ENCODE measurements at regions not wholly inside any gene's neighbourhood (a gene's known extent, or its start where the extent isn't known, plus 50 kb on each side); places are given as distances from the start of the nearest gene placed in this dataset.

DNA sequence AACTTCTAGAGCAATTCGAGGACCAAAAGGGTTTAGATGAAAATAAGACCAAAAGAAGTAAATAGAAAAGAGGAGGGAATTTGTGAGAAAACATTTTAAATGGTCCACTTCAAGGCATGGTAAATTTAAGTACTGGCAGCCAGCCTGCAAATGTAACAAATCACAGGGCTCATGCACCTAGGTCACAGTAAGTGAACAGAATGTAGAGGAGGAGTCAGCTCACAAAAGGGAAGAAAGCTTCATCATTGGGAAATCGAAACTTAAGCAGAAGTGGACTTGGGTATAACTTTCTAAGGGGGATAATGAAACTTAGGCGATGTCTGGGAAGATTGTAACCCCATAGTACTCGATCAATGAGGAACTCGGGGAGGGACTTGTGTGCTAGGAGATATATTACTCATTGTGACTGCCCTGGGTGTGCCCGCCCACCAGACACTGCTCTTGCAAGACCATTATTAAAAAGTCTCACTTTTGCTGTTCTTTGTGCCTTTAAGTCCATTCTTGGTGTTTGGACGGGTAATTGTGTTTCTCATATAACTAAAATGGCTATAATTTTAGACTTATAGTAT lies 1053.6 kb upstream of the MIR17HG start:
- H3K36me3 ChIP-seq (ENCODE audit: control insufficient read depth in 1 of 2, insufficient read depth in 2 of 2, low read length in 2 of 2), result no peaks in the 10 kb centered on the region
- no peak overlapping the region for H4K8ac ChIP-seq (ENCODE audit: low read depth, low read length)
- H3K4ac ChIP-seq (ENCODE audit: low read depth, low read length), result no peak overlapping the region
- no peaks in the 10 kb centered on the region for H3K9me3 ChIP-seq (ENCODE audit: insufficient read depth, low read depth, low read length)
- H3K14ac ChIP-seq (ENCODE audit: low read length), result no peak overlapping the region
- H3K4me3 ChIP-seq (ENCODE audit: low read depth, low read length), result no peak overlapping the region
- no peak overlapping the region for H4K12ac ChIP-seq (ENCODE audit: low read depth, low read length)
- WGBS (ENCODE audit: extremely low coverage, insufficient coverage, insufficient read length), result no CpG with 5 or more reads among the region's 7 CpGs
- H3K4me2 ChIP-seq (ENCODE audit: low read length), result no peak overlapping the region
- H3K27me3 ChIP-seq (ENCODE audit: insufficient read depth, low read length), result no peaks in the 10 kb centered on the region
- no peaks in the 10 kb centered on the region for H3K79me2 ChIP-seq (ENCODE audit: control insufficient read depth, insufficient read depth, low read length, poor library complexity)
- H2BK12ac ChIP-seq (ENCODE audit: low read length), result no peak overlapping the region
- no peak overlapping the region for H2AFZ ChIP-seq (ENCODE audit: insufficient read depth, low read length, poor library complexity)
- H2BK120ac ChIP-seq (ENCODE audit: insufficient read depth, low read length, poor library complexity), result no peak overlapping the region
- no peaks in the 10 kb centered on the region for H3K4me1 ChIP-seq (ENCODE audit: control insufficient read depth in 1 of 2, insufficient read depth in 2 of 2, low read length in 2 of 2)
- no peaks in the 10 kb centered on the region for H3K79me1 ChIP-seq (ENCODE audit: low read length)
- no peak overlapping the region for H3K18ac ChIP-seq (ENCODE audit: low read length)
- H3K9ac ChIP-seq (ENCODE audit: low read length), result no peak overlapping the region
- no peak overlapping the region for H4K91ac ChIP-seq (ENCODE audit: low read depth, low read length)
- no peak overlapping the region for H3K27ac ChIP-seq (ENCODE audit: low read depth, low read length)
- no peak for DNase-seq
- H3K23ac ChIP-seq (ENCODE audit: low read length), result no peak overlapping the region
- H2AK5ac ChIP-seq (ENCODE audit: low read length), result no peak overlapping the region
- no peak overlapping the region for H2BK5ac ChIP-seq (ENCODE audit: low read depth, low read length, poor library complexity)

DNA sequence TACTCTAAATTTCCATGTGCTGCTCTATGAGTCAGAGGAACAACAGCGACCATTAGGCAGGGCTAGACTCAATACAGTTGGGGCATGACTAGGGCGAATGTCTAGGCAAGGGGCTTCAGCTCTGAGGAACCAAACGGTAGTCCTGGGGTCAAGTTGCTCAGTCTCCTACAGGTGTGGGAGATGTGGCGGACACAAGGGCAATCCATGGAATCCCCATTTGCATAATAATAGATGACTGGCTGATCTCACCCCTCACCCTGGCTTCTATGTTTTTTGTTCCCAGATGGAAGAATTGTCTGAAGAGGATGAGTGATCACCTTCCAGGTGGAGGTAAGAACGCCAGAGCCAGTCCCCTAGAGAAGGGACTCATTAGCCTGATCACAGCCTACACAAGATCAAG lies 1048.2 kb upstream of the MIR17HG start:
- Histone ChIP-seq H3K4ac (ENCODE audit: low read depth, low read length) (no peak overlapping the region), H3K27me3 (ENCODE audit: insufficient read depth, low read length) (no peaks in the 10 kb centered on the region), H3K14ac (ENCODE audit: low read length) (no peak overlapping the region), H3K79me1 (ENCODE audit: low read length) (no peaks in the 10 kb centered on the region), H4K91ac (ENCODE audit: low read depth, low read length) (no peak overlapping the region), H3K18ac (ENCODE audit: low read length) (no peak overlapping the region), H3K79me2 (ENCODE audit: control insufficient read depth, insufficient read depth, low read length, poor library complexity) (no peaks in the 10 kb centered on the region), H2BK5ac (ENCODE audit: low read depth, low read length, poor library complexity) (no peak overlapping the region), H2AFZ (ENCODE audit: insufficient read depth, low read length, poor library complexity) (no peak overlapping the region), H3K4me1 (ENCODE audit: control insufficient read depth in 1 of 2, insufficient read depth in 2 of 2, low read length in 2 of 2) (no peaks in the 10 kb centered on the region), H3K27ac (ENCODE audit: low read depth, low read length) (no peak overlapping the region), H4K8ac (ENCODE audit: low read depth, low read length) (no peak overlapping the region), H3K36me3 (ENCODE audit: control insufficient read depth in 1 of 2, insufficient read depth in 2 of 2, low read length in 2 of 2) (no peaks in the 10 kb centered on the region), H3K9me3 (ENCODE audit: insufficient read depth, low read depth, low read length) (no peaks in the 10 kb centered on the region), H3K4me3 (ENCODE audit: low read depth, low read length) (no peak overlapping the region), H3K4me2 (ENCODE audit: low read length) (no peak overlapping the region), H3K23ac (ENCODE audit: low read length) (no peak overlapping the region), H3K9ac (ENCODE audit: low read length) (no peak overlapping the region), H2BK120ac (ENCODE audit: insufficient read depth, low read length, poor library complexity) (no peak overlapping the region), H2AK5ac (ENCODE audit: low read length) (no peak overlapping the region), H2BK12ac (ENCODE audit: low read length) (no peak overlapping the region), H4K12ac (ENCODE audit: low read depth, low read length) (no peak overlapping the region)
- DNase-seq, result no peak
- no CpG with 5 or more reads among the region's 5 CpGs for WGBS (ENCODE audit: extremely low coverage, insufficient coverage, insufficient read length)

DNA sequence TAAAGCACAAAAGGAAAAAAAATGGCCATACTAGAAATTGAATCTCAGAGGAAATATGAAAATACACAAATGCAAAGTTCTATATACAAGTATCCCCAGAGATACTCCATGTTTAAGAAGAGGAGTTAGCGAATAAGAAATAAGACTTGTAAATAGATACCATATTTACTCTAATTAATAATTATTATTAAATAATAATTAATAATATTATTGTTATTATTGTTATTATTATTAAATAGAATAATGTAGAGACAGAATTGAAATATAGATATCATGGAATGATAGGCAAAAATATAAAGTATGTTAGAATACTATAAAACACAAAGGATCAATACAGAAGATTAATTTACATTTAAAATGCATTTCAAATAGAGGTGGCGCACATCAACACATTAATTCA lies 1047.5 kb upstream of the MIR17HG start:
- H3K27ac ChIP-seq (ENCODE audit: low read depth, low read length), result no peak overlapping the region
- H3K9me3 ChIP-seq (ENCODE audit: insufficient read depth, low read depth, low read length), result no peaks in the 10 kb centered on the region
- H2AFZ ChIP-seq (ENCODE audit: insufficient read depth, low read length, poor library complexity), result no peak overlapping the region
- H4K91ac ChIP-seq (ENCODE audit: low read depth, low read length), result no peak overlapping the region
- no peak overlapping the region for H3K4me2 ChIP-seq (ENCODE audit: low read length)
- no peak overlapping the region for H2BK5ac ChIP-seq (ENCODE audit: low read depth, low read length, poor library complexity)
- H3K79me1 ChIP-seq (ENCODE audit: low read length), result no peaks in the 10 kb centered on the region
- H3K79me2 ChIP-seq (ENCODE audit: control insufficient read depth, insufficient read depth, low read length, poor library complexity), result no peaks in the 10 kb centered on the region
- H3K36me3 ChIP-seq (ENCODE audit: control insufficient read depth in 1 of 2, insufficient read depth in 2 of 2, low read length in 2 of 2), result no peaks in the 10 kb centered on the region
- H3K27me3 ChIP-seq (ENCODE audit: insufficient read depth, low read length), result no peaks in the 10 kb centered on the region
- WGBS (ENCODE audit: extremely low coverage, insufficient coverage, insufficient read length), result no CpG with 5 or more reads among the region's 2 CpGs
- no peak overlapping the region for H3K4me3 ChIP-seq (ENCODE audit: low read depth, low read length)
- H3K18ac ChIP-seq (ENCODE audit: low read length), result no peak overlapping the region
- H3K4ac ChIP-seq (ENCODE audit: low read depth, low read length), result no peak overlapping the region
- DNase-seq, result no peak
- no peak overlapping the region for H3K23ac ChIP-seq (ENCODE audit: low read length)
- H4K12ac ChIP-seq (ENCODE audit: low read depth, low read length), result no peak overlapping the region
- H3K14ac ChIP-seq (ENCODE audit: low read length), result no peak overlapping the region
- no peak overlapping the region for H2AK5ac ChIP-seq (ENCODE audit: low read length)
- H3K9ac ChIP-seq (ENCODE audit: low read length), result no peak overlapping the region
- no peaks in the 10 kb centered on the region for H3K4me1 ChIP-seq (ENCODE audit: control insufficient read depth in 1 of 2, insufficient read depth in 2 of 2, low read length in 2 of 2)
- H2BK120ac ChIP-seq (ENCODE audit: insufficient read depth, low read length, poor library complexity), result no peak overlapping the region
- no peak overlapping the region for H4K8ac ChIP-seq (ENCODE audit: low read depth, low read length)
- no peak overlapping the region for H2BK12ac ChIP-seq (ENCODE audit: low read length)

DNA sequence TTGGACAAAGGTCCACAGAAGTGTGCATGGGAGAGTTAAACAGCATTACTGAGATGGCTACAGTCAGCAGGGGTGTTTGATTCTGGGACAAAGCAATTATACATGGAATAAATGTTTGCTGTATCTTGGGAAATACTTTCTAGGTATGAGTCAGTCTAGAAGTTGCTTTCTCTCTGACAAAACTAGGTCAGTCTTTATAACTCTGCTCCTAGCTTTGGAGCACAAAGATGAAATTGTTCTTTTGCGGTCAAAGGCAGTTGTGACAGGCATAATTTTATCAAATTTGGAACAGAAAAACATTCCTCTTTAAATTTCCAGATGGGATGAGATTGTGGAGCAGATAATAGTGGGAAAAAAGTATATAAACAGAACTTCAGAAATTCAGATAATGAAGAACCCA lies 1045.4 kb upstream of the MIR17HG start:
- Histone ChIP-seq H2AFZ (ENCODE audit: insufficient read depth, low read length, poor library complexity) (no peak overlapping the region), H3K4me1 (ENCODE audit: control insufficient read depth in 1 of 2, insufficient read depth in 2 of 2, low read length in 2 of 2) (no peaks in the 10 kb centered on the region), H3K23ac (ENCODE audit: low read length) (no peak overlapping the region), H2AK5ac (ENCODE audit: low read length) (no peak overlapping the region), H3K36me3 (ENCODE audit: control insufficient read depth in 1 of 2, insufficient read depth in 2 of 2, low read length in 2 of 2) (no peaks in the 10 kb centered on the region), H4K12ac (ENCODE audit: low read depth, low read length) (no peak overlapping the region), H3K4ac (ENCODE audit: low read depth, low read length) (no peak overlapping the region), H3K9ac (ENCODE audit: low read length) (no peak overlapping the region), H3K27me3 (ENCODE audit: insufficient read depth, low read length) (no peaks in the 10 kb centered on the region), H4K8ac (ENCODE audit: low read depth, low read length) (no peak overlapping the region), H3K4me2 (ENCODE audit: low read length) (no peak overlapping the region), H3K27ac (ENCODE audit: low read depth, low read length) (no peak overlapping the region), H4K91ac (ENCODE audit: low read depth, low read length) (no peak overlapping the region), H3K79me1 (ENCODE audit: low read length) (no peaks in the 10 kb centered on the region), H3K14ac (ENCODE audit: low read length) (no peak overlapping the region), H2BK120ac (ENCODE audit: insufficient read depth, low read length, poor library complexity) (no peak overlapping the region), H3K9me3 (ENCODE audit: insufficient read depth, low read depth, low read length) (no peaks in the 10 kb centered on the region), H2BK12ac (ENCODE audit: low read length) (no peak overlapping the region), H3K18ac (ENCODE audit: low read length) (no peak overlapping the region), H3K4me3 (ENCODE audit: low read depth, low read length) (no peak overlapping the region), H2BK5ac (ENCODE audit: low read depth, low read length, poor library complexity) (no peak overlapping the region), H3K79me2 (ENCODE audit: control insufficient read depth, insufficient read depth, low read length, poor library complexity) (no peaks in the 10 kb centered on the region)
- no CpG with 5 or more reads among the region's 1 CpG for WGBS (ENCODE audit: extremely low coverage, insufficient coverage, insufficient read length)
- DNase-seq, result no peak

Data from trophoblast cell (in vitro differentiated cells and primary cell).